Natural killer cell (primary cell): ENCODE measurements at regions not wholly inside any gene's neighbourhood (a gene's known extent, or its start where the extent isn't known, plus 50 kb on each side); places are given as distances from the start of the nearest gene placed in this dataset.

Experiments
- ATAC-seq, 3 donors: fragments of 150-1000 bp in 2 of 3; fragments of 200-7000 bp in 1 of 3; cut with Tn5 transposase; 1 replicate in 1 of 3; 2 replicates in 2 of 3; pipeline ENCODE4 v1.10.0; 2021; ENCODE audit warnings: mild to moderate bottlenecking in 2 of 3, moderate library complexity in 2 of 3
- DNase-seq, 2 donors: peaks; one replicate each; pipeline versions ENCODE4 v3.0.0 to v3.0.0-alpha.2; 2013 to 2021; ENCODE audit warnings: mixed read lengths in 1 of 2
- H3K27ac ChIP-seq: one replicate; pipeline ENCODE4 v1.5.1; 2013; ENCODE audit warnings: mild to moderate bottlenecking, low read length
- H3K27me3 ChIP-seq: one replicate; pipeline ENCODE4 v1.6.1; 2013; ENCODE audit warnings: low read length; ENCODE audit not compliant: control insufficient read depth, insufficient read depth
- H3K36me3 ChIP-seq: one replicate; pipeline ENCODE4 v1.6.1; 2013; ENCODE audit warnings: low read length; ENCODE audit not compliant: control insufficient read depth, insufficient read depth
- H3K4me1 ChIP-seq: one replicate; pipeline ENCODE4 v1.6.1; 2013; ENCODE audit warnings: low read length; ENCODE audit not compliant: control insufficient read depth, insufficient read depth
- H3K4me3 ChIP-seq: one replicate; pipeline ENCODE4 v1.5.1; 2013; ENCODE audit warnings: low read length
- H3K9me3 ChIP-seq: one replicate; pipeline ENCODE4 v1.6.1; 2013; ENCODE audit warnings: low read length; ENCODE audit not compliant: control insufficient read depth, insufficient read depth
- H3K27ac Mint-ChIP-seq, 2 donors: one replicate each; pipeline ENCODE4 v1.8.0; 2022; ENCODE audit warnings: mild to moderate bottlenecking in 2 of 2, mixed read lengths in 2 of 2, moderate library complexity in 1 of 2
- H3K27me3 Mint-ChIP-seq, 2 donors: one replicate each; pipeline ENCODE4 v1.8.0; 2022; ENCODE audit warnings: low read depth in 2 of 2, mixed read lengths in 2 of 2
- H3K36me3 Mint-ChIP-seq: one replicate; pipeline ENCODE4 v1.8.0; 2022; ENCODE audit warnings: mixed read lengths
- H3K4me1 Mint-ChIP-seq, 2 donors: one replicate each; pipeline ENCODE4 v1.8.0; 2022; ENCODE audit warnings: mixed read lengths in 2 of 2
- H3K4me3 Mint-ChIP-seq: one replicate; pipeline ENCODE4 v1.8.0; 2022; ENCODE audit warnings: mild to moderate bottlenecking, moderate library complexity, mixed read lengths
- H3K9me3 Mint-ChIP-seq, 2 donors: one replicate each; pipeline ENCODE4 v1.8.0; 2022; ENCODE audit warnings: mixed read lengths in 2 of 2
- CTCF ChIP-seq: fragments of 200-600 bp; IDR thresholded peaks from one replicate; pipeline ENCODE4 v1.8.0; 2022; ENCODE audit warnings: antibody characterized with exemption
- WGBS: methylation state at CpG from one replicate; pipeline ENCODE4 v1.1.7; 2013; ENCODE audit warnings: missing lambda C conversion rate; ENCODE audit not compliant: insufficient coverage; 5-methylcytosine and 5-hydroxymethylcytosine counted together
- intact Hi-C: fragments of 100-400 bp; cut with micrococcal nuclease; formaldehyde crosslinking; loops from one replicate; pipeline ENCODE4 v1.14.2; 2022

GRCh38 chrX:45954026-45954425, 591.2 kb downstream of the ZNF674 start:
- no peaks in the 10 kb centered on the region for H3K9me3 ChIP-seq
- DNase-seq (no peak), ATAC-seq (no peak)
- H3K27ac Mint-ChIP-seq, result no peak overlapping the region
- intact Hi-C loops, result no loop called here
- no peaks in the 10 kb centered on the region for H3K9me3 Mint-ChIP-seq
- H3K4me1 ChIP-seq, result no peaks in the 10 kb centered on the region
- no peaks in the 10 kb centered on the region for H3K27me3 ChIP-seq
- H3K4me3 ChIP-seq, result no peak overlapping the region
- H3K36me3 Mint-ChIP-seq, result no peaks in the 10 kb centered on the region
- H3K36me3 ChIP-seq, result no peaks in the 10 kb centered on the region
- peaks cover 4 to 45% of the 10 kb centered on the region in 2 donors for H3K27me3 Mint-ChIP-seq
- H3K4me3 Mint-ChIP-seq, result no peak overlapping the region
- TF ChIP-seq CTCF, result no peak
- H3K4me1 Mint-ChIP-seq, result no peaks in the 10 kb centered on the region
- WGBS, result 68% methylated on average over 1 of the region's 2 CpGs
- H3K27ac ChIP-seq, result no peak overlapping the region

GRCh38 chrX:45952030-45952429, 593.2 kb downstream of the ZNF674 start:
- TF ChIP-seq CTCF, result no peak
- Mint-ChIP-seq H3K36me3 (no peaks in the 10 kb centered on the region), H3K27me3 (peaks cover 0 to 35% of the 10 kb centered on the region in 2 donors), H3K4me3 (no peak overlapping the region), H3K9me3 (no peaks in the 10 kb centered on the region), H3K4me1 (no peaks in the 10 kb centered on the region), H3K27ac (no peak overlapping the region)
- no peak for DNase-seq
- intact Hi-C loops, result no loop called here
- H3K27ac ChIP-seq, result no peak overlapping the region
- no peak for ATAC-seq
- no peaks in the 10 kb centered on the region for H3K27me3 ChIP-seq
- no peaks in the 10 kb centered on the region for H3K4me1 ChIP-seq
- H3K9me3 ChIP-seq, result no peaks in the 10 kb centered on the region
- no peak overlapping the region for H3K4me3 ChIP-seq
- WGBS, result 76% methylated on average over 2 of the region's 2 CpGs
- H3K36me3 ChIP-seq, result no peaks in the 10 kb centered on the region

GRCh38 chrX:45935408-45935807, 609.8 kb downstream of the ZNF674 start:
- intact Hi-C loops, result no loop called here
- H3K36me3 Mint-ChIP-seq, result no peaks in the 10 kb centered on the region
- no peak overlapping the region for H3K4me3 ChIP-seq
- peaks cover 0 to 12% of the 10 kb centered on the region in 2 donors for H3K27me3 Mint-ChIP-seq
- DNase-seq, result no peak
- H3K36me3 ChIP-seq, result no peaks in the 10 kb centered on the region
- no peaks in the 10 kb centered on the region for H3K4me1 ChIP-seq
- no peak overlapping the region for H3K27ac ChIP-seq
- H3K27ac Mint-ChIP-seq, result no peak overlapping the region
- no peak overlapping the region for H3K4me3 Mint-ChIP-seq
- no peaks in the 10 kb centered on the region for H3K4me1 Mint-ChIP-seq
- TF ChIP-seq CTCF, result no peak
- no peaks in the 10 kb centered on the region for H3K9me3 ChIP-seq
- H3K9me3 Mint-ChIP-seq, result no peaks in the 10 kb centered on the region
- ATAC-seq, result no peak
- H3K27me3 ChIP-seq, result no peaks in the 10 kb centered on the region

- H3K9me3 ChIP-seq, result no peaks in the 10 kb centered on the region
- no peak overlapping the region for H3K4me3 ChIP-seq
- ATAC-seq (no peak), DNase-seq (no peak)
- H3K27me3 Mint-ChIP-seq, result peaks cover 0 to 4% of the 10 kb centered on the region in 2 donors
- no peak overlapping the region for H3K4me3 Mint-ChIP-seq
- TF ChIP-seq CTCF, result no peak
- H3K27ac Mint-ChIP-seq, result no peak overlapping the region
- H3K36me3 ChIP-seq, result no peaks in the 10 kb centered on the region
- H3K9me3 Mint-ChIP-seq, result no peaks in the 10 kb centered on the region
- H3K27ac ChIP-seq, result no peak overlapping the region
- intact Hi-C loops, result no loop called here
- no peaks in the 10 kb centered on the region for H3K4me1 Mint-ChIP-seq
- H3K27me3 ChIP-seq, result no peaks in the 10 kb centered on the region
- WGBS, result no CpG with 5 or more reads among the region's 3 CpGs
- H3K36me3 Mint-ChIP-seq, result no peaks in the 10 kb centered on the region
- no peaks in the 10 kb centered on the region for H3K4me1 ChIP-seq
Measured at GRCh38 chrX:45912316-45912715, 632.9 kb downstream of the ZNF674 start.
